GM12873 (cell line): ENCODE measurements at regions not wholly inside any gene's neighbourhood (a gene's known extent, or its start where the extent isn't known, plus 50 kb on each side); places are given as distances from the start of the nearest gene placed in this dataset.

ENCODE experiments used
- CTCF ChIP-seq: IDR thresholded peaks from 2 replicates; pipeline ENCODE4 v1.5.1; 2012; ENCODE audit warnings: low read depth, mild to moderate bottlenecking, moderate library complexity, low read length, control low read depth; ENCODE audit not compliant: insufficient read depth; ENCODE audit errors: missing control alignments

GRCh38 chr4:55251342-55251741 lies 94.7 kb upstream of the SRD5A3 start:
- TF ChIP-seq CTCF: no peak

- no peak for TF ChIP-seq CTCF
Observed at GRCh38 chr4:55251896-55252295, 94.1 kb upstream of the SRD5A3 start.

GRCh38 chr4:55253948-55254593 lies 92.0 kb upstream of the SRD5A3 start:
- no peak for TF ChIP-seq CTCF

- TF ChIP-seq CTCF: no peak
Observed at GRCh38 chr4:55255179-55255578, 90.9 kb upstream of the SRD5A3 start.

- no peak for TF ChIP-seq CTCF
Observed at GRCh38 chr4:55256787-55257186, 89.3 kb upstream of the SRD5A3 start.

GRCh38 chr4:55258152-55258865 lies 87.7 kb upstream of the SRD5A3 start:
- TF ChIP-seq CTCF: no peak

- no peak for TF ChIP-seq CTCF
Observed at GRCh38 chr4:55259294-55259693, 86.7 kb upstream of the SRD5A3 start.
